Hepatic stellate cell (primary cell): ENCODE measurements at regions not wholly inside any gene's neighbourhood (a gene's known extent, or its start where the extent isn't known, plus 50 kb on each side); places are given as distances from the start of the nearest gene placed in this dataset.
A peak's percentile ranks its signal among the peaks of the same experiment; 100 is the strongest.

ENCODE experiments used
- DNase-seq: peaks from one replicate; pipeline ENCODE4 v3.0.0; 2011; ENCODE audit warnings: low spot score

DNA sequence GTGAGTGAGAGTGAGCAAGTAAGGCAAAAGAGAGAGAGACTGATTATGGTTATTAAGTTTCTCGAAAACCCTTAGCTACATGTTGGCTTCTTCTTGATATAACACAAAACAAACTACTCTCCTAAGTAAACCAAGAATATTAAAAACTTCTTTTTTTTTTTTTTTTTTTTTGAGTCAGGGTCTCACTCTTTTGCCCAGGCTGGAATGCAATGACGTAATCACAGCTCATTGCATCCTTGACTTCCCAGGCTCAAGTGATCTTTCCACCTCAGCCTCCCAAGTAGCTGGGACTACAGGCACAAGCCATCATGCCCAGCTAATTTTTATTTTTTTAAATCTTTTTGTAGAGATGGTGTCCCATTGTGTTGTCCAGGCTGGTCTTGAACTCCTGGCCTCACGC lies 102.2 kb upstream of the IL6 start:
- no peak for DNase-seq

DNA sequence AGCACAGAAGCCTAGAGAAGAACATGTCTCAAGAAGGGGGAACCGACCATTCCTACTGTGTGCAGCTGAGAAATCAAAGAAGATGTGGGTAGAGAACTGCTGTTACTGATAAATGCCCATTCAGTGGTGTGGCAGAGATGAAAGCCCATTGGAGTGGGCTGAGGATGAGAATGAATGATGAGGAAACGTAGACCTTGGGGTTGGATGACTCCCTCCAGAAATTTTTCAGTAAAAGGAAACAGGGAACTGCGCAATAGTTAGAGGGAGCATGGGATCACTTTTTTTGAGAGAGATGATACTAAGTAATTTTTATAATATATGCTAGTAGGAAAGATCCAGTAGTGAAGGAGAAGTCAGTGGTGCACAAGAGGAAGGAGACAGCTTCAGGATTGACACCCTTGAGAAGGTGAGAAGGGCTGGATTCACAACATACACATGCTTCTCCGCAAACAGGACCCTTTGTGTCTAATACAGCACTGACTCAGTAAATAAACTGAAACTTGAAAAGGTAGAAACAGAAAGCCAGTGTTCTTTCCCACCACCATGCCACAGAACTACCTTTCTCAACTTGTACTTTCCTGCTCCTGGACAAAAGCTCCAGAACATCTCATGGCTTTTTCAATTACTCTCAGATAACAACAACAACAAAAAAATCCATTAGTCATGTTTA lies 104.7 kb upstream of the IL6 start:
- DNase-seq: no peak

DNA sequence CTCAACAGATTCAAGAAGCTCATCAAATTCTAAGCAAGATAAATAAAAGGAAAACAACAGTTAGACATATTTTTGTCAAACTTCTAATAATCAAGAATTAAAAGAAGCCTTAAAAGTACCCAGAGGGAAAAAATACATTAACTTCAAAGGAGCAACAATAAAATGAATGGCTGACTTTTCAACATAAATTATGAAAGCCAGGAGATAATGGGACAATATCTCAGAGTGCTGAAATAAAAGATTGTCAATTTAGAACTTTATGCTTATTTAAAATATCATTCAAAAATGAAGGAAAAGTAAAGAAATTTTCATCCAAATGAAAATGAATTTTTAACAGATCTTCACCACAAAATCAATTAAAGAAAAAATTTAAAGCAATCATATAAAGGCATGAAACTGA lies 108.5 kb upstream of the IL6 start:
- DNase-seq: no peak

DNA sequence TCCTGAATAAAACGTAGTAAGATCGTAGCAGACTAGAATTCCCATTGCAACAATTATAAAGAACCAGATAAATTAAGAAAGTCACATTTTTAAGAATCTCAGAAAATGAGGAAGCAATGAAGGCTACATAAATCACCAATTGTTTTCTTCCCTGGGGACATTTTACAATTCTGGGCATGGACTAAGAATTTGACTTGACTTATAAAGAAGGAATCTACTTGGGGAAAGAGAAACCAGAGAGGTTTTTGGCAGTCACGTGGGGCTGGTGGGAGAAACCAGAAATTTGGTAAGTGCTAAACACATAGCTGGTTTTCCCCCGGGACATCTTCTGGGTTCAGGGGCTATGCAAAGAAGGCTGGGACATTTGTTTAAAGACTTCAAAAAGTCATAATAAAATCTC lies 109.8 kb upstream of the IL6 start:
- no peak for DNase-seq

DNA sequence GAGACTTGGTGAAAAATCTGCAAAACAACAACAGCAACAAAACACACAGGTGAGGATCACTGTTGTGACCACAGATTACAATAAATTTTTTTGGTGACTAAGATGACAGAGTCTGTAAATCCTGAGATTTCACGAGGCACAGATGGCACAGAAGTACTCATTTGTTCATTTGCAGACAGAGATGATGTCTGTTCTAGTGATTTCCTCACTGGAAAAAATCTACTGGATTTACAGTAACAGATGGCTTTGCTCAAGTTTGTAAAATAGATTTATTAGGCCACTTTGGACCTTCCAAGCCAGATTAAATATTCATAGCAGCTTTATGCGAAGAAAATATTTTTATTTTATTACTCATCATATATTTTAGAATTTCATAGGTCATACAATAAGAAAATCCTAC lies 113.5 kb upstream of the IL6 start:
- no peak for DNase-seq

DNA sequence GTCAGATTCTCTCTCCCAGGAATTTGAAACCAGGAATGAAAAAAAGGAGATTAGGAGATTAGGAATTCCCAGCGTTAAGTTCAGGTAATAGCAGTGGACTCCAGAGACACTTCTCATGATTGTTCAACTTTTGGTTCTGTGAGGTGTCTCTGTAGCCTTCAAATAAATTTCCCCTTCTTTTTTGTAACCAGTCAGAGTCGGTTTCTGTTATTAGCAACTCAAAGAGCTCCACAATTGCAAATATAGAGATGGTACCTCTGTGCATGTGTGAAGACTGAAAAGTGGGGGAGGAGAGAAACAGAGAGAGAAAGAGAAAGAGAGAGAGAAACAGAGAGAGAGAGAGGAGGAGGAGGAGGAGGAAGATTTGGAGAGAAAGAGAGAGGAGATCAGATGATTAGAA lies 112.8 kb upstream of the STEAP1B start:
- DNase-seq: no peak

DNA sequence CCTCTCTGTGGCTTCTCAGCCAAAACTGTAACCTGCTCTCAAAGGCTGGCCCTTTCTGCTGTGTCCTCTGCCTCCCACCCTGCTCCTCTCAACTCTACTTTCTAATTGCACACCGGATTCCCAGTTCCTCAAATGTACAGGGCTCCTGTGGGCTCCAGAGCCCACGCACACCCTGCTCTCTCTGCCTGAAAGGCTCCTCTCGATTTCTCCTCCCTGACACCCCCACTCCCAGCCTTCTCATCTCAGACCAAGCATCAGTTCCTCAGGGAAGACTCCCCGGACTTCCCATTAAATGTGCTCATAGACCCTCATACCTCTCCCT lies 111.7 kb upstream of the STEAP1B start:
- DNase-seq: no peak

DNA sequence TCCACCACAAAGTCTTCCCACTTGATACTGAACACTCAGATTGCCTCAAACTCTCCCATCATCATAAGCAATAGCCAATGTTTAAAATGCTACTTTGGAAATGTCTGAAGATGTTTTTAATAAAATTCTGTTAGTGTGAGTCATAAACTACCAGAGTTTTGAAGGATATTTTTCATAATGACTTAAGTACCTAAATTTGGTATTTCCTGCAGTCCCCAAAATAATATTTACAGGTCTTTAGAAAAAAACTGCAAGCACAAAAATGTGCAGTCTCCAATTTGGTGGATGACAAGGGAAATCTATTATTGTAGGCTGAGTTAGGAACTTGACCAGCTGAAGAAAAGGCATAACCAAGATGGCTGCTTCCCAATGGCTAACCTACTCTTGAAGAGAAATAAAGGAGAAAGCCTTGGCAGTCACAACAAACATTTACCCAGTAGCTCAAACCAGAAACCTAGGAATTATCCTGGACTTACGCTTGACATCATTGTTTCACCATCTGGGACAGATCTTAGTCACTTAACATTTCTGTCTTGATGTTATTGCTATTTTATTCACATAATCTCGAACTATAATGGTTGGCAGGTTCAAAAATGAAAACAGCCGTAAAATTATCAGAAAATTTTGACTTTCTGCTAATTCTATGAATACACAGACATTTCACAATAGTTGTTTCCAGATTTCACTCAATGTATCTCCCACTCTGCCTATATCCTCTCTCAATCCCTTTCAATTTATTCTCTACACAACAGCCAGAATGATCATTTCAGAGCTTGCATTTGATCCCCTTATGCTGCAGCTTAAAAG lies 111.2 kb upstream of the STEAP1B start:
- no peak for DNase-seq

DNA sequence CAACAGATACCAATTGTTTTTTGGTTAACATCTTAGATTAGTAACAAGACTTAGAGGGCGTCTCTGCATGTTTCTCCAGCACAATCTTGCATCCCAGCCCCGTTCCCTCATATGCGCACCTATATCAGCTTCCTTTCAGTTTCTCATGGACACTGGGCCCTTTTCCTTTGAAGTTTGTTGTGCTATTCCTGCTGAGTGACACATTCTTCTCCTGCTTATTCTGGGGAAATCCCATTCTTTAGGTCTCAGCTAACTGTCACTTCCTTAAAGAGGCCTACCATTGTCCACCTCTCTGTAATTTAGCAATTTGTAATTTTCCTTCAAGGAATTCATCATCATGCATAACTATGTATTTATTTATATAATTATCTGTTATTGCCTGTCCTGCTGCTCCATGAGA lies 110.3 kb upstream of the STEAP1B start:
- DNase-seq: no peak

DNA sequence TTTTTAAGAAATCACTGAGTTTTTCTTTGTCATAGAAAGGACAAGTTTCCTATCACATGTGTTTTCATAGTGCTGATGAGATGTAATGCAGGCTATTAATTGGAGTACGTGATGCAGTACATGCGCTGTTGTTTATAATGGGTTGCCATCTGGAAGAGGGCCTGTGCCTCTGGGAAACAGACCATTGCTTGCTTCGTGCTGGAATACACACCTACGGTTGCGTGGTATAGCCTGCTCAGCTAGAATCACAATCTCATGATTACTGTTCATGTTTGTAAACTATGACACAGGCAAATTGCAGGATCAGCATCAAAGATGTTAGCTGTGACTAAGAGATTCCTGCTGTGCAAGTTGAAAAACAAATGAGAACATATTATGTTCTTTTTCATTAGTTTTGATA lies 107.2 kb upstream of the STEAP1B start:
- DNase-seq: no peak

DNA sequence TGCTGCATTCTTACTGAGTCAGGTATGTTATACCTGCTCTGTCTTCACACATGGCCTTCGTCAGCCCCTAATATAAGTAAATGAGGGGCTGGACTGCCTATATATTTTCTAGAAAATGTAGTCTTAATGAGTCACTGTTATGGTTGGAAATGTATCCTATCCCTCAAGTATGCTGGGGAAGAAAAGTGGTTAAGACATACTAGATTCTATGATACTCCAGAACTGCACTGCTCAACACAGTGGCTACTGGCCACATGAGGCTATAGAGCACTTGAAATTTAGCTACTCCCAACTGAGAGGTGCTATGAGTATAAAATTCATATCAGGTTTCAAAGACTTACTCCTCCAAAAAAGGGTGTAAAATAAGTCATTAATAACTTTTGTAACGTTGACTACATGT lies 104.3 kb upstream of the STEAP1B start:
- no peak for DNase-seq

DNA sequence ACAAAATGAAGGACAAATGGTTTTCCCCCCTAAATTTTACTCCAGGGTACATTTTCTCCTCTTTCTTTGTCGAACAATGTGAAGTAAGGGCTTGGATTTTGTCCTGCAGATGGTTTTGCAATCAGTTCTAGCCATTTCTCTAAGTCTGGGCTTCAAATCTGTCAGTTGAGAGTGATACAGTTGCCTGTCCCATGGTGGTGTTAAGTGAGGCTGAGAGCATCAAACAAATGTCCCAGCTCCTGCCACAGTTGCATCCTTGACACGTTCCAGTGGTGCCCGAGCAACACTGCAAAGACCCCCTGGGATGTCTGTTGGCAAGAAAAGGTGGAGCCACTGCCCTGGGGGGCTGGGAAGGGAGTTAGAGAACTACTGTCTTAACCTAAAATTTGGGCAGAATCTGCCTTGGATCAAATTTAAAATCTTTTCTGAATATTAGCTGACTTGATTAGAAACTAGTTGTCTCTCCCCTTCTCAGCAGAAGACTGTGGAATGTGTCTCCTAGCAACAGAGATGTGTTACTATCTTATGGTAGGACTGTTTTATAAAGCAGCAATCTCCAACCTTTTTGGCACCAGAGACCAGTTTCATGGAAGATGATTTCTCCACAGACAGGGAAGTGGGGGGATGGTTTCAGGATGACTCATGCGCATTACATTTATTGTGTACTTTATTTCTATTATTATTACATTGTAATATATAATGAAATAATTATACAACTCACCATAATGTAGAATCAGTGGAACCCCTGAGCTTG lies 102.0 kb upstream of the STEAP1B start:
- DNase-seq: no peak

DNA sequence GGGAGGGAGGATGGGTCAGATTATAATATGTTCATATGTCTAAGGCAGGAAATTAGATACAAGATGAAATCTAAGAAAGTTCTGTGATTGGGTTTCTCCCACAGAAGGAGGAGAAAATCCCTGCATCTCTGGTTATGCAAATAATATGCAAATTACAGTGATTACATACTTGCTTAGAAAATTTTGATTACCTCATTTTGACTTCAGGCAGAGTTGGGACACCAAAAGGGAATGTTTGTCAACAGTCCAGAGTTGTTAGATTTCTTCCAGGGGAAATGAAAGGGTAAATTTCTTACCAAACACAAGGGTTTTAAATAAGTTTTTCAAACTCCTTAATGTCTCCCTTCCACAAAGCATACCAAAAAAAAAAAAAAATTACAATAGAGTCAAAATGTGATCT lies 101.4 kb upstream of the STEAP1B start:
- no peak for DNase-seq

DNA sequence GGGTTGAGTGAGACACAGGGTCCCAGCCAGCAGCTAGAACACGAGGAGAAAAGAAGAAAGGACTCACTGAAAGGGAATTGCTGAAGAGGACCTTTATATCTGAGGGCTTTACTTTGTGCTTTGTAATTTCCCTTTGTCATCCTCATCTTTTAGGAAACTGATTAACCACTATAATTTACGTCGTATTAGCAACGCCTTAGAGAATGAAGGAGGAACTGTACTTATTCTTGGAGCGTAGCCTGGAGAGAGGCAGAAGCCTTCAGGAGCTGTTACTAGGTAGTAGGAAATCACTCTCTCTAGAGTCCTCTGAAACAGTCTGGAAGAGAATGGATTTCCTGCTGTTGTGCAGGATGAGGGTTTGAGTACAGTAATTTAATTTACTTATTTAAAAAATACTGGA lies 101.0 kb upstream of the STEAP1B start:
- DNase-seq: no peak

DNA sequence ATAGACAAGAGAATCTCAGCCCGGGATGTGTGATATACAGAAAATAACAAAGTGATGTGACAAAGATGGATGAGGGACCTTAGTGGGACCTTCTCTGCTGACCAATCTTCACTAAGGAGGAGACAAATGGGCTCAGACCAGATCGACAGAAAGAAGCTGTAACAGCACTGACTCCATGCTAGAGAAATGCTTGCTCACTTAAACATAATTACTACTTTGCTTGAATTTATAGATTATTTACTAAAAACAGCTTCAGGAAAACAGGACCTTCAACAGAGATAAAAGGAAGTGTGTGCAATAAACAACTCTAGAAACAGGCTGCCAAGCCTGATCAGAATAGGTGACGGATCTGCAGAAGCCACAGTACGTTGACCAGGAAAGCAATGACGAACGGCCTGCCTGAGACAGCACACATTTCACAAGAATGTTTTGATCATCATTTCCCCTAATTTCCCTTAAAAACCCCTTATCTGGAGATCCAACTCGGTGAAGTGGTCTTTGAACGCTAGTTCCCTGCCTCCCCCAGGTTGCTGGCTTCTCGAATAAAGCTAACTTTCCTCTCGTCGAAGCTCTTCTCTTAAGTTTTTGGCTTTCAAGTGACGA lies 98.4 kb upstream of the STEAP1B start:
- DNase-seq: no peak

DNA sequence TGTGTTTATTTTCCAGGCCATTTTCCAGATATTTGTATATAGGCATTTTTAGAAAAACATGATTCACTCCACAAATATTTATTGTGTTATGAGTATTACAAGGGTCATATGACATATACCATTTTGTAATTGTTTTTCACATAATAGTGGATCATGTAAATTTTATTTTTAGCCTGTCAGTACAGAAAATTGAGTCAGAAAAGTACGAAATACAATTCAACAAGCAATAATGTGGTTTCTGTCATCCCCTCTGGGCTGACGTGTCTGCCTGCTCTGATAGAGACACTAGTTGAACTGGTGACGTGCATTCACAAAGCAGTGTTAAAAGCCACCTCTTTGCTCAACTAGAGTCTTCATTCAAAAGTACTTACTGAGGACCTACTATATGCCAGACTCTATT lies 97.9 kb upstream of the STEAP1B start:
- DNase-seq: no peak

DNA sequence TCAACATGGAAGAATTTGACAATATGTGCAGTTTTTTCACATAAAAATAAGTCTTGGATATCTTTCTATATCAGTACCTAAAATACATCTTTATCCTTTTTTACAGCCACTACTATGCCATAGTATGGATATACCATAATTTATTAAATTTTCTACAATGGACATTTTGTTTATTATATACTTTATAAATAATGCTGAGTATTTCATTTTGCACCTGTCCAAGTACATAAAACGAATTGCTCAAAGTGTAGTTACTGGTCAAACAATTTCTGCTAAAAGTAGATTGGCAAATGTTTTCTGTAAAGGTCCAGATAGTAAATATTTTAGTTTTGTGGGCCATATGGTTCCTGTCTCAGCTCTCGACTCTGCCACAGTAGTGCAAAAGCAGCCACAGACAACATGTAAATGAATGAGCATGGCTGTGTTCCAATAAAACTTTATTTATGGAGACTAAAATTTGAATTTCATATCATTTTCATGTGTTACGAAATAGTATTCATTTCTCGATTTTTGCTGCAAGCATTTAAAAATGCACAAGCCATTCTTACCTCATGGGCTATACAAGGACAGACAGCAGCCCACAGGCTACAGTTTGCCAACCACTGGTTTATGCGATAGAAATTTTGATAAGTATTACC lies 96.9 kb upstream of the STEAP1B start:
- DNase-seq: no peak

DNA sequence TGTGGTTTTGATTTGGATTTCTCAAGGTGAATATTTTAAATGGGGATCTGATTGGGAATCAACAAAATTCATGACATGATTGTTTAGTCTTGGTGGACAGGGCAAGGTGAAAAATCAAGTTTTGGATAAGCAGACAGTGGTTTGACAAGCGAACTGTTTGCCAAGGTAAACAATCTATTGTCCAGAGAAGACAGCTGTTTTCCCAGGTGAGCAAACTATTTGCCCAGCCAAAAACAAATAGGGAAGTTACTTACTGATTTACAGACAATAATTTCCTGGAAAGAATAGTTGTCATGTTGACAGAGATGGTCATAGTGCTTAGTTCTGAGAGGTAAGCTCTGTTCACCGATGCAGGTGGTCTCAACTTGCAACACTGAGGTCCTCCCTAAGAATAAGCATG lies 94.0 kb upstream of the STEAP1B start:
- no peak for DNase-seq

DNA sequence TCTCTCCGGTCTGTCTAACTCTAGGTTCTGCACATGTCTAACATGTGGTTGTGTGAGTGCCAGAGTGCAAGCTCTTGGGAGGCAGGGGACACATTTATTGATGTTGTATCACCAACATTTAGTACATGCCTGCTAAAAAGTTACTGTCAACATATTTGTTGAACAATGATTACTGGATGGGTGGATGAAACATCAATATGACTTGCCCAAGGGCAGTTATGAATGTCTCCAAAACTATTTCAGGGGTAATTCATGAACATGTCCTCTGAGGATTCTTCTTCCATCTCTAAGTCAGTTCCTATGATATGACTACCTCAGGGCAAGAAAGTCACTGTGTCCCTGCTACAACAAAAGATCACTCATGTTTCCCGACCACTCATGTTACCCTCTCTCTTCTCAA lies 91.3 kb upstream of the STEAP1B start:
- no peak for DNase-seq

DNA sequence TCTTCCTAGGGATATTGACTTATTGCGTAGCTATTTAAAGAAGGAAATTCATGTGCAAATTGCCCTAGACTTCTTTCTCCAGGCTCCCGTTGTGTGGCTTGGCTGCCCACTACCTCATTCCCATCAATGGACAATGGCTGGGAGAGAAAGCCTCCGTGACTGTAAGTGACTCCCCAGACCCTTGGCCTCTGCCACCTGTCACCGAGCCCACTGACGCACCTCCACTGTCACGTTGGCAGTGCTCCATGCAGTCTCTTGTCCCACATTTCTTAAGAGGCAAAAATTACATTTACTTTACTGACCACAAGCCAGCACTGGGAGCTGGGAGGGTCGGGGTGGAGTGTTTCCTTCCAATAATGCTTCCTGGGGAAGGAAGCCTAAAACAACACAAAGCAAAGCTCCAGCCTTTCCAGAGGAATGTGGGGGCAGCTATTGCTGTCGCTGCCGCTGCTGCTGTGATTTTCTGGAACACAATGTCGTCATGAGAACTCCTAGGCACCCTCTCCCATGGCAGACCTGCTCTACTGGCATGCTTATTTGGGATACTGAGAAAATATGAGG lies 89.7 kb upstream of the STEAP1B start:
- peak; percentile 60 for DNase-seq

DNA sequence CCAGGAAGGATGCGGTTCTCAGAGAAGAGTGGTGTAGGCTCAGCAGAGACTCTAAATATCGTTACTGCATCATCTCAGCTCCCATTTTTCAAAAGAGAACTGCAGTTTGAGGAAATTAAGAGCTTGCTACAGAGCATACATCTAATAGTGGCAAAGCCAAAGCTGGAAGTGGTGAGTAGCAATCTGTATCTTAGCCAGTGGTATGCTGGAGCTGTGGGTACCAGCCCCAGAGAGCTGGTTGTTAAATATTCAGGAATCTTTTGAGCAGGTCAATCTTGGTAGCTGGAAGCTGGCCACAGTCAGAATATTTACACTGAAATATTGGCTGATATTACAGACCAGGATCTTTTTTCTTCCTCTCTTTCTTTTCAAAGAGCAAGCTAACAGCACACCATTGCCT lies 88.4 kb upstream of the STEAP1B start:
- no peak for DNase-seq

DNA sequence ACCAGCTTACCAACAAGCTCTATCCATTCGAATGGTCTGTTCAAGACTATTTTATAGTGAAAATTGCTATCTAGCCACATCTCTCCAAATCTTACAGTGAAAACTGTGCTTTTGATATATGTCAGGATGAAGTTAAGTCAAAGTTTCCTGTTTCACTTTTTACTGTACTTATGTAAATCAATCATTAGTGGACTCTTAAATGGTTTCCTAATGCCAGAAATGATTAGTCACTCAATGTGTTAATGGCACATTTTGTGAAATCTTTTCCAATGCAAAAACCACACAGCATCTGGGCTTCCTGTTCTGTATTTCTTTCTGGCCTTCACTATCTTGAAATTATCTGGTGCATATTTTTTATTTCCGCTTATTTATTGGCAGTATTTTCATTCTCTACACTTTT lies 87.3 kb upstream of the STEAP1B start:
- DNase-seq: no peak
